GM19023 (cell line): ENCODE measurements at regions not wholly inside any gene's neighbourhood (a gene's known extent, or its start where the extent isn't known, plus 50 kb on each side); places are given as distances from the start of the nearest gene placed in this dataset.

ENCODE experiments used
- ATAC-seq: cut with Tn5 transposase; IDR thresholded peaks from one replicate; pipeline ENCODE4 v1.9.1; 2021; ENCODE audit warnings: mild to moderate bottlenecking, moderate library complexity; ENCODE audit not compliant: unreplicated experiment

DNA sequence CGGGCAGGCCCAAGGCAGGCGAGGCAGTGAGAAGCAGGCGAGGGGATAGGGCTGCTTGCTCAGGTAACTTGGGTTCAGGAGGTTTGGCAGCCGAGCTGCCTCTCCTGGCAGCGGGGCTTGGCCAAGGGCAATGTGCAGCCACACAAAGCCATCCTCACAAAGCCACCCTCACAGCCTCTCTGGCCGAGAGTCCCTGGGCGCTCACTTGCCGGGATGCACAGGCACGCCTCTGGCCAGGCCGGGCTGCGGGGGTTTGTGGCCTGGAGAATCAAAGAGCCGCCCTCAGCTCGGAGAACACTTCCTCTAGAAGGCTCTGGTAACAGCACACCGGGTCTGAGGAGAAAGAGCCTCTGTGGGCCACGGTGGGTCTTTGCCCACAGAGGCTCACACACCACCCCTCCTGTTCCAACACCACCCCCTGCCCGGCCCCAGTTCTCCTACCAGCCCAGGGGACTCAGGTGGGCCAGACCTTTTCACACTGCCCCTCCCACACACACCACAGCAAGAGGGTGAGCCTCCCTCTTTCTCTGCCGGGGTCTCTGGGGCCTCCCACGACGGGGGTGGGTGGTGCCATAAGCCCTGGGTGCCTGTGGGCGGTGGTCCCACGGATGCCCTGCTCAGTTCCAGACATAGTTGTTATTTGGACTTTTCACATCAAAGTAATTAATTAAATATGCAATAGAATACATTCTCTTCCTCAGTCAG is 186.9 kb downstream of the ZFP36L2 start:
- no peak for ATAC-seq

DNA sequence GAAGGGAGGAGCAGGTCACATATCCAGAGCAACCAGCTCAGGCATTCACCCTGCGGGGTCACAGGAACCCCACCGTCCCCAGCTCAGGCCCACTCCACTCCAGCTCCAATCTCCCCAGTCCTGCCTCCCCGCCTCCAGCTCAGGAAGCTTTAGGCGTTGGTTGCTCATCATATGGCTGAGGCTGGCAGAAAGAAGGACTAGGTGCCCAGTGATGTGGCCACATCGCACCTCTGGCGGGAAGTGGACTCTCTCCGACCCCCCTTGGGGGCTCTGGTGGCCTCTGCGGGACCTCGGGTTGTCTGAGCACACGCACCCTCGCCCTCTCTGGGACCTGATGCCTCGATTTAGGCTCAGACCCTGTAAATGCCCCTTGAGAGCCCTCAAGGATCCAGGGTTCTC is 187.7 kb downstream of the ZFP36L2 start:
- ATAC-seq = no peak

DNA sequence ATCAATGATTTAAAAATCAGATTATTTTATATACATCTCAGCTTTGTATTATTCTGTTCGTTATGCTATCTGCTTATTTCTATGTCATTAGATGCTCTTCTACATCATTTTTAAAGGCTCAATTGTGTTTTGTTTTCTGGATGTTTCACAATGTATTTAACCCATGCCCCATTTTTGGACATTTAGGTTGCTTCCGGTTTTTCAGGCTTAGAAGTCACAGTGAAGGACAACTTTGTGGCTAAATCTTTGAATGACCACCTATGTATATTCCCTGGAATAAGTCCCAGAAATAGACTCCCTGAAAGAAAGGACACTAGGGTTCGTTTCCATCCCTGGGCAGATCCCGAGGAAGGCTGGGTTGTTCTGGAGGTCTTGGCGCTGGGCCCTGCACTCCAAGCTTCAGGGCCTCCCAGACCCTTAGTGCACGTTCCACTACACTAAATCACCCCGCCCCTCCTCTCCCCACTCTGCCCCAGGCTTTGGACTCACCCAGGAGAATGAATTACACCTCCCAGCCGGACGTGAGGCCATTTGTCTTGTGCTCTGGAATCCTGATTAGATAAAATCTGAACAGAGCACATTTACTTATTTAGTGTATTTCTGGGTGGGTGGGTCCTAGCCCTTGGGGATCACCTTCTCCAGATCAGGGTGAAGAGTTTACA is 188.2 kb downstream of the ZFP36L2 start:
- ATAC-seq = no peak

DNA sequence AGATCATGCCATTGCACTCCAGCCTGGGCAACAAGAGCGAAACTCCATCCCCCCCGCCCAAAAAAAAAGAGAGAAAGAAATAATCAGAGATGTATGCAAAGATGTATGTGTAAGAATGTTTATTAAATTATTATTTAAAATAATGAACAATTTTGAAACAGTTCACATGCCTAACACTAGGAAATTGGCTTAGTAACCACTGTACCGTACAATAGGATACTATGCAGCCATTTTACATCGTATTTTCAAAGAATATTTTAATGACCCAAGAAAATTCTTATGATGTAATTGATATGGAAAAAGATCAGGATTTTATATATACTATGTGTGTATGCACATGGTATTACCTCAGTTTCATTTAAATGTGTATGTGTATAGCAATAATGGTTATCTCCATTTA is 190.5 kb downstream of the ZFP36L2 start:
- ATAC-seq = no peak

DNA sequence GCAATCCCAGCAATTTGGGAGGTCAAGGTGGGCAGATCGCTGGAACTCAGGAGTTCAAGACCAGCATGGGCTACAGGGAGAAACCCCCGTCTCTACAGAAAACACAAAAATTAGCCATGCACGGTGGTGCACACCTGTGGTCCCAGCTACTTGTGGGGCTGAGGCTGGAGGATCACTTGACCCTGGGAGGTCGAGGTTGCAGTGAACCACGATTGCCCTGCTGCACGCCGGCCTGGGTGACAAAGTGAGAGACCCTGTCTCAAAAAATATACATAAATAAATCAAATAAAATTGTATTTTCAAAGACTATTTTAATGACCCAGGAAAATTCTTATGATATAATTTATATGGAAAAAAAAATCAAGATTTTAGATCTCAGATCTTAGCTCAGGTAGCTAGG is 191.5 kb downstream of the ZFP36L2 start:
- no peak for ATAC-seq

DNA sequence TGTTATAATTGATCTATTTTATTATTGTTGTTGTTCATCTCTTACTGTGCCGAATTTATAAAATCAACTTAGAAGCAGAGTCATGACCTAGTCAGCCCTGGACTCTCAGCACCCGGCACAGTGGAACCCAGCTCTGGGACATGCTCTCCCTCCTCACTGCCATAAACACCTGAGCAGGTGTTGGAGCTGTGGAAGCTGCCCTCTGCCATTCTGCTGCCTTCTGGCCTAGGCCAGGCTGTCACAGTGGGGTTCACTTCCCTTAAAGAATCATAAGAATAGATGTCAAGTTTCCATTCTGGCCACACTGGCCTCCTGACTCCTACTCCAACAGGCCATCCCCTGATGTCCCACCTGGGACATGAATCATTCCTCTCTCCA is 192.2 kb downstream of the ZFP36L2 start:
- ATAC-seq = no peak

DNA sequence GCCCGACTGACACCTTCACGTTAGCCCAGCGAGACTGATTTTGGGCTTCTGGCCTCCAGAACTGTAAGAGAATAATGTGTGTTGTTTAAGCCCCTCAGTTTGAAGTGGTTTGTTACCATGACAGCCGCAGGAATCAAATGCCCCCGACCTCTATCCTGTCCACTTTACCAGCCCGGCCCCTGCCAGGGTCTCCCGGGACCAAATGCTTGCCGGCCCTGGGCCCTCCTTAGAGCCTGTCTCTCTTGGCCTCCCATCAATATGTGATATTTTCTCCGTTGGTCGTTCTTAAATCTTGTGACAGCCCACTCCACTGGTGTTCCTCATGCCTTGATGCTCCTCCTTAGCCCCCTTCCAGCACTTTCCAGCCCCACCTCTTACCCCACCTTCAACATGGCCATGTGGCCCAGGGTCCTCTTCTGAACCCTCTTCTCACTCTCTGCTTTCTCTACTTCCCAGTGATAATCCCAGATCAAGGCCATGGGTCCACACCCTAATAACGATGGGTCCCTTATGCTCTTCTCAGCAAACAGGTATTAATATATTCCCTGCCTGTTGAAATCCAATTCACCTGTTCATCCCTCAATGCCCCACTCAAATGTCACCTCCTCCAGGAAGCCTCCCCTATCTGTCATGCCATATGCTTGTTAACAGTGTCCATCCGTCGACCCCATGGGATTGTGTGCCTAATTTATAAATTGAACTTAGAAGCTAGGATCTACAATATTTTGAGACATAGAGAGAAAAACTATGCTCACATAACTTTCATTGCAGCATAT is 192.8 kb downstream of the ZFP36L2 start:
- ATAC-seq = no peak

DNA sequence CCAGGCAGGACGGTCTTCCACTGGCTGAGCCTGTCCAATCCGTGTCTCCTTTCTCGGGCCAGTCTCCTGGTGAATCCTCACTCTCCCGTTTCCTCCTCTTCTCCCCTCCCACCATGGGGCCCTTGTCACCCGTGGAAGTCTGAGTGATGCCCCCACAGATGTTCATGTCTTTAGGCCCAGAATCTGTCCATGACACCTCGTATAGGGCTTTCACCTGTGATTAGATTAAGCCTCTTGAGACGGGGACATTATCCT is 193.5 kb downstream of the ZFP36L2 start:
- no peak for ATAC-seq

DNA sequence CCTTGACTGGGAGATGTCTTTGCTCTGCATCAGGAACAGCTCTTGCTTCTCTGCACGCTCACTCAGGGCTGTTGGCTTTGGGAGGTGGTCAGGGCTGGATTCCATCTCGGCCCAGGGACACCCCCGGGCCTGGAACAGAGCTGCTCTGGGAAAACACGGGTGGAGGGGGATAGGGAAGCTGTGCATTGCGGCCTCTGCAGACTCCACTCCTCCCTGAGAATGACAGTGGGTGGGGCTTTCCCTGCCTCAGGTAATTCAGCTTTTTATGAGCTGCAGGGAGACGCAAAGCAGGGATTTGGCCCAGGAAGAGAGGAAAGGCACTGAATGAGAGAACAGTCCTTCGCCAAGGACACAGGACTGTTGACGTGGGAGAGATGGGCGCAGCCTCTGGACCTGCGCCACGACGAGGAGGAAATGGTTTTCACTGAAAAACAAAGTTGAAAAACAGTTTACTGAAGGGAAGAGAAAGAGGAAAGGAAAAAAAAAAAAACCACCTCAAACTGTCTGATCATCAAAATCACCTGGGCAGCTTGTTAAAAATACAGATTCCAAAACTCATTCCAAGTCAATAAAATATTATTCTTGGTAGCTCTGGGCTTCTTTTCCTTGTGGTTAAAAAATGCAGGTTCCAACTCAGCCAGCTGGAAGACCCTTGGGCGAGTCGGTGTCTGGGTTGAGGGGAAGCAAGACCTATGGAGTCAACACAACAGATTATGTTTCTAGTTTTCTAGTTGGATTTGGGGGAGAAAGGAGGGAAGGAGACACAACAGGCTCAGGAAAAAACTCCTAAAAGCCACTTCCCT is 194.0 kb downstream of the ZFP36L2 start:
- ATAC-seq = no peak

DNA sequence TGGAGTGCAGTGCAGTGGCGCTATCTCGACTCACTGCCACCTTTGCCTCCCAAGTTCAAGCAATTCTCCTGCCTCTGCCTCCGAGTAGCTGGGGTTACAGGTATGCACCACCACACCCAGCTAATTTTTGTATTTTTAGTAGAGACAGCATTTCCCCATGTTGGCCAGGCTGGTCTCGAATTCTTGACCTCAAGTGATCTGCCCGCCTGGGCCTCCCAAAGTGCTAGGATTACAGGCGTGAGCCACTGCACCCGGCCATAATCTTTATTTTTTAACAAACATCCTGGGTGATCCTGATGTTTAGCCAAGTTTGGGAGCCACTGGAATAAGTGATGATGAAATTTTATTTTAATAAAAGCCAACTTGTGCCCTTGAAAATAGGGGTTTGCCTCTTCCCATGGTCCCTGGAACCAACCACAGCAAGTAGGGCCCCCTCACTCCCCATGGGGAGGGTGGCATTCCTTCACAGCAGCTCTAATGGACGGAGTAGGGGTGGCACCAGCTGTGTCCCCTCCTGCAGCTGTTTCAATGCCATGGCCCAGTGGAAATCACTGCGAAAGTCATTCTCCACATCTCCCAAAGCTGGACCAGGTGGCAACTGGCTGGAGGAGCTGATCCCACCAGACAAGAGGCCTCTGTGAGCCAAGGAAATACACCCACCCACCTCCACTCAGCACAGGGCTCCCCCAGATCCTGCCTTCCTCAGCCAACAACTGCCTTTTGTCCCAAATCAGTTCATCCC is 194.8 kb downstream of the ZFP36L2 start:
- no peak for ATAC-seq

DNA sequence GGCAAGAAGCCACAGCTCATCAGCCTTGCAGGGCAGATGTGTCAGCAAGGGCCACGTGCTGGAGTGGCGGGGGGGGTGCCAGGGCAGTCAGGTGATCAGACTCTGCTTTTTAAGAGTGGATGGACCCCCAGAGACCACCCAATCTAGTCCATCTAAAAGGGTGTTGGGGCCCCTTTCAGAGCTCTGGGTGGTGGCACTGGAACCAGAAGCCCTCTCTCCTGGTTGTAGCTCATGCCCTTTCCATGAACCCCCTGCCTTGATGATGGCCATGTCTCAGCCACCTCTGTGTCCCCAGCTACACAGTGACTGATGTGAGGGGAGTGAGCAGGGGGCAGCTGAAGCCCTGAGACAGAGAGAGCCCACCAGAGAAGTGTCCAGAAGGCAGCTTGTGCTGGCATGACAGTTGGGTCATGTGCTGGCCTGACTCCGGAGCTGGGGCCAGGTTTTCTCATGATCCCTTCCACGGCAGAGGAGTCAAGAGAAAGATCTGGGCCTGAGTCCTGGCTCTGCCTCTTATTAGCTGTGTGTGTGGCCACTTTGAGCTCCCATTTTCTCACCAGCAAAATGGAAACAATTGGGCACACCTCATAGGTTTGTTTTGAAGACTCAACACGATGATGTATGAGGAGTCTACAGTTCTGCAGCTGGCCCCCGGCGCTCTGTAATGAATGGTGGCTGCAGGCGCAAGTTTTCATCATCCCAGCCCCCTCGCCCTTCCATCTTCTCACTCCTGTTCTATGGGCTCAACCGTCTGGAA is 195.7 kb downstream of the ZFP36L2 start:
- no peak for ATAC-seq

DNA sequence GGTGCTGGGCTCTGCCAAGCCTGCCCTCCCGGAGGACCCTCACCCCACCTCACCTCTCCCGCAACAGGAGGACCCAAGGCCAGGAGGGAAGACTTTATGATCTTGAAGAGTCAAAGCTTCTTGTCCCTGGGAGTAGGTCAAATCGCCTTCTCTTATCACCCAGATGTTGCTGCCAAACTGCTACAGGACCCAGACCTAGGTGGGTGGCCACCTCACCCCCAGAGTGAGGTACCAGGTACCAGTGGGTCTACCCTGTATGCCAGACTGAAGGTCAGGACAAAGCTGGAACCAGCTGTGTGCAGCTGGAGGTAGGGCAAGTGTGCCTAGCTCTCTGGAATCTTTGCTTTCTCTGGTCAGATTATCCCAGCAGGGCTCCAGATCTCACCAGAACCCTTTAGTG is 197.2 kb downstream of the ZFP36L2 start:
- no peak for ATAC-seq

DNA sequence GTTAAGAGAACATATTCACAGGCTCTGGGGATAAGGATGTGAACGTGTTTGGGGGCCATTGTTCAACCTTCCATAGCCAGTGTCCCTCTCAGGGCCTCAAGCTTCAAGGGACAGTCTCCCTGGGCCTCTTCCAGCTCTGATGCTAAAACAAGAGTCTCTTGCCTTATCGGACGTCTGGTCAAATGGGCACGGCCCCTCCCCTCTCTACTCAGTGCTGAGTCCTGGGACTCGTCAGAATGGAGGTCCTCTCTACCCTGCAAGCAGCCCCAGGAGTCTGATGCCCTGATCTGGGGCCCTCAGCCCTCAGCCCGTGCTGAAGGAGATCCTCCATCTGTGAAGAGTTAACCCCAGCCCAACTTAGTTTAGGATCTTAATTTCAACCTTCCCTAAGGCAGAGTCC is 198.2 kb downstream of the ZFP36L2 start:
- ATAC-seq = no peak

DNA sequence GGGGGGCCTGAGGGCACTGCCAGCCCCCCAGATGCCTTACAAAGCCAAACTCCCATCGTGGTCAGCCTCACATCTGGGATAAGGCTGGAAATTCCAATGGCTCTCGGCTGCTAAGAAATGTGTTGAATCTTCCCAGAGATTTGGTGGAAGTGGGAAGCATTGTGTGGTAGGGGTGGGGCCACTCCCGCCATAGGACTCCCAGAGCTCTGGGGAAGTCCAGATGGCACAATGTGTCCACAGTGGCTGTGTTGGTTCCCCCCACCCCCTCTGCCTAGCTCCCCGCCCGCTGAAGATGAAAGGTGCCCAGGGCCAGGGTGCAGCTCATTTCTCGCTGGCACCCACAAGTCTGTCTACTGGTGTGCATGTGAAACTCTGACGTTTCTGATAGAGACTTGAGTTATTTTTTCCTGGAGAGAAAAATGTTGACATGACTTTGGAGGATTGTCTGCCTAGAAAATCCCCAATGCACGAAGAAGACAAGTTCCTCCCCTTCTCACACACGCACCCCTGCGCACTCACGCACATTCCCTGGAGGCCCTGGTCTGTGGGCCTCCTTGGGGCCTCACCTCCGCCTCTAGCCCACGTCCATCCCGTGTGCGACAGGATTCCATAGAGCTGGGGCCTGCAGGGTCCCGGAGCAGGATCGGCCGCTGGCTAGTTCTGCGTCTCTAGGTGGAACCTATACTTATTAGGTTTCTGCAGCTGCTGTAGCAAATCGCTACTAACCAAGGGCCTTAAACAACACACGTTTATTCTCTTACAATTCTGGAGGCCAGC is 199.1 kb downstream of the ZFP36L2 start:
- no peak for ATAC-seq

DNA sequence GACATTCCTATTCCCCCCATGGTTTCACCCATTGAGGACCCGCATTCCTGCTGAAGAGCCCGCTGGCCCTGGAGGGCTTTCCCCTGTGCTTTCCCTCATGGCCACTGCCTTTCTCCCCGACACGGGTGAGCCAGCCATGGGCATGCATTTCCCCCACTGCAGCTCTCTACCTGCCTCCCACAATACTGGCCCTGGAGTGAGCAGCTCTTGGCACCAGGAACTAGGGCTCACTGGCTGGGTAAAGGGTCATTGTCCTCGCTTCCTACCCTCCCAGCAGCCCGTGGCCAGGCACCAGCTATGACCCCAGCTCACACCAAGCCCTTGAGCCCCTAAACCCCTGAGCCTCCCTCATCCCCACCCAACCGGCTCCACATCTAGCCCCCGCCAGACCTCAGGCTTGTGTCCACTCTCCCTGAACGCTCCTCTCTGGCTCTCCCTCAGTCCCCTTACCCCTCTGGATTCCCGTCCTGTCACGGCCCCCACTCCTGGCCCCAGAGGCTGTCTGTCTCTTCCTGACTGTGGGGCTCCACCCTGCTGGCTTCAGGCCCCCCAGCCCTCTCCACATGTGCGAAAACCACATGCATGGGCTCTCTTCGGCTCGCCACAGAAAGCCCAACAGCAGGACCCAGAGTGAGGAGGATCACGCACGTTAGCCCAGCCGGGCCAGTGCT is 199.8 kb downstream of the ZFP36L2 start:
- no peak for ATAC-seq

DNA sequence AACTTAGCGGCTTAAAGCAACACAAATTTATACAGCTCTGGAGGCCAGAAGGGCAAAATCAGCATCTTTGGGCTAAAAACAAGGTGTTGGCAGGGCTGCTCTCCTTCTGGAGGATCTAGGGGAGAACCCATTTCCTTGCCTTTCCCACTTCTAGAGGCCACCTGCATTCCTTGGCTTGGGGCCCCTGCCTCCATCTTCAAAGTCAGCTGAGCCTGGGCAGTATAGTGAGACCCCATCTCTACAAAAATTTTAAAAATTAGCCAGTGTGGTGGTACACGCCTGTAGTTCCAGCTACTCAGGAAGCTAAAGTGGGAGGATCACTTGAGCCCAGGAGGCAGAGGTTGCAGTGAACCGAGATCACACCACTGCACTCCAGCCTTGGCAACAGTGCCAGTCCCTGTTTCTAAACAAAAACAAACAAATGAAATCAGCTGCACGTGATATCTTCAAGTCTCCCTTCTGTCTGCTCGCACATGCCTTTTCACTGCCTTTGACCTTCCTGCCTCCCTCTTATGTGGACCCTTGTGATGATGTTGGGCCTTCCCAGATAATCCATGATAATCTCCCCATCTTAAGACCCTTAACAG is 200.6 kb downstream of the ZFP36L2 start:
- no peak for ATAC-seq

DNA sequence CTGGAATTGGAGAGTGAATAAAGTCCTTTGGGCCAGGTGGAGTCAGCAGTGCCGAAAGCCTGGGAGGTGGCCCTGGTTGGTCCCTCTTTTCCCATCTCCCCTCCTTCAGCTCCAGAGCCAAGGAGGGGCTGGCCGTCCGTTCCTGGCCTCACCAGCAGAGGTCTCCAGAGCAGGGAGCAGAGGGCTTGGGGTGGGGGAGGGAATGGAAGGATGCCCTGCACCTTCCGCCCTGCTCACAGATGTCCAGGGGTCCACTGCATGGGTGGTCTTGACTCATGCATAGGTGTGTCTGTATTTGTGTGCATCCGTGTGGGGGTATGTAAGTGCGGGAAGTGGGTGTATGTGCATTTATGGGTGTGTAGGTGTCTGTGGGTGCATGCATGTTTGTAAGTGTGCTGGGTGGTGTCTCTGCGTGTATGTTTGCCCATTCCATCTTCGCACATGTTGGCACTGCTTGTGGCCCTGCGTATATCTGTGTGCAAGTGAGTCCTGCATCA is 201.8 kb downstream of the ZFP36L2 start:
- ATAC-seq = no peak

DNA sequence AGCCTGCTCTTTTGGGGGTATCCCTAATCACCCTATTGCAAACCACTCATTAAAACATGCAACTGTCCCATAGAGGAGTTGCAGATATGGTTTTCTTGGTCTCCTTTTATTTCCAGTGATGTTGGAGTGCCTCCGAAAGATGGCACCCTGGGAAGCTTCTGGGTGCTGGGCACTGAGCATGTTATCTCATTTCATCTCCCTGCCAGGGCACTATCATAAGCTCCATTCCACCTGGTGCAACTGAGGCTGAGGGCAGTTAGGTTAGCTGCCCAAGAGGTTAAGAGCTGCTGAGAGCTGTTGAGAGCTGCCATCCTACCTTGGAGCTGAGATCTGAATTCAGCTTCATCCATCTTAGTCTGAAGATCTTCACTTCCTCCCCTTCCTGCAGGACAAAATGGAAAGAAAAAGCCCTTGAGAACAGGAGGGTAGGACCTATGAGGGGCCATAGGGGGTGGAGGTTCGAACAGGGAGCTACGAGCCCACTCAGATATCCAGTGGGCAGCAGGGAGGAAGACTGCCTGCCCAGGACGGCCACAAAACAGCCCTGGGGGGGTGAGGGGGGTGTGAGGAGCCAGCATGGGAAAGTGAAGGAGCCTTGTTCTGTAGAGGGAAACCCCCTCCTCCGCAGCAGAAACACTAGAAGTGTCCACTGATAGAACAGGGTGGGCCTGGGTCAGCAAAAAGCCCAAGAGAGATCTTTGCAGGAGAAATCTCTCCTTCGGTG is 202.5 kb downstream of the ZFP36L2 start:
- no peak for ATAC-seq
